ENCODE measurements at regions not wholly inside any gene's neighbourhood (a gene's known extent, or its start where the extent isn't known, plus 50 kb on each side); places are given as distances from the start of the nearest gene placed in this dataset.

- DNase-seq: no peak
Observed at GRCh38 chr1:213908521-213908920, 79.3 kb upstream of the PROX1 start.

- DNase-seq: peak; percentile 51
Observed at GRCh38 chr1:213914392-213914791, 73.4 kb upstream of the PROX1 start.

GRCh38 chr1:213921311-213921710, 66.5 kb upstream of the PROX1 start:
- no peak for DNase-seq

- no peak for DNase-seq
Observed at GRCh38 chr1:213921712-213922111, 66.1 kb upstream of the PROX1 start.

- no peak for DNase-seq
Observed at GRCh38 chr1:213925531-213926182, 62.1 kb upstream of the PROX1 start.

GRCh38 chr1:213927846-213928245, 59.9 kb upstream of the PROX1 start:
- no peak for DNase-seq

- peak; percentile 74 for DNase-seq
Observed at GRCh38 chr1:213929398-213929797, 58.4 kb upstream of the PROX1 start.

- DNase-seq: no peak
Observed at GRCh38 chr1:213931836-213932235, 55.9 kb upstream of the PROX1 start.

- DNase-seq: no peak
Observed at GRCh38 chr1:213933336-213933735, 54.4 kb upstream of the PROX1 start.

GRCh38 chr1:213934649-213935048, 53.1 kb upstream of the PROX1 start:
- DNase-seq: no peak

- no peak for DNase-seq
Observed at GRCh38 chr1:213936571-213936970, 51.2 kb upstream of the PROX1 start.
